Mesendoderm (in vitro differentiated cells): ENCODE measurements at regions not wholly inside any gene's neighbourhood (a gene's known extent, or its start where the extent isn't known, plus 50 kb on each side); places are given as distances from the start of the nearest gene placed in this dataset.

Experiments used
- DNase-seq: peaks from one replicate; pipeline ENCODE4 v3.0.0; 2013
- H2AK5ac ChIP-seq: 2 replicates; pipeline ENCODE4 v1.6.1; 2013; ENCODE audit warnings: low read length, inconsistent platforms
- H2BK120ac ChIP-seq: 2 replicates; pipeline ENCODE4 v1.6.1; 2013; ENCODE audit warnings: low read depth, mild to moderate bottlenecking, low read length, moderate library complexity, mixed read lengths
- H2BK15ac ChIP-seq: replicated peaks from 2 replicates; pipeline ENCODE4 v1.6.1; 2013; ENCODE audit warnings: low read depth, mild to moderate bottlenecking, moderate library complexity
- H2BK5ac ChIP-seq: 2 replicates; pipeline ENCODE4 v1.6.1; 2013; ENCODE audit warnings: low read length, inconsistent platforms
- H3K18ac ChIP-seq: 2 replicates; pipeline ENCODE4 v1.6.1; 2013; ENCODE audit warnings: mild to moderate bottlenecking, low read length, mixed read lengths
- H3K23ac ChIP-seq: one replicate; pipeline ENCODE4 v1.6.1; 2013; ENCODE audit warnings: low read length
- H3K27ac ChIP-seq: 2 replicates; pipeline ENCODE4 v1.5.1; 2013; ENCODE audit warnings: low read depth, mild to moderate bottlenecking, inconsistent platforms, low read length, moderate library complexity
- H3K27me3 ChIP-seq: 2 replicates; pipeline ENCODE4 v1.6.1; 2013; ENCODE audit warnings: low read length, control low read depth, mild to moderate bottlenecking, inconsistent platforms; ENCODE audit not compliant: insufficient read depth, poor library complexity
- H3K36me3 ChIP-seq: 2 replicates; pipeline ENCODE4 v1.6.1; 2013; ENCODE audit warnings: low read length, inconsistent platforms; ENCODE audit not compliant: control insufficient read depth, insufficient read depth
- H3K4ac ChIP-seq: one replicate; pipeline ENCODE4 v1.6.1; 2013; ENCODE audit warnings: low read depth, mild to moderate bottlenecking, low read length, moderate library complexity
- H3K4me1 ChIP-seq: 2 replicates; pipeline ENCODE4 v1.6.1; 2013; ENCODE audit warnings: low read depth, low read length, inconsistent platforms; ENCODE audit not compliant: control insufficient read depth
- H3K4me2 ChIP-seq: 2 replicates; pipeline ENCODE4 v1.6.1; 2013; ENCODE audit warnings: low read length
- H3K4me3 ChIP-seq: 2 replicates; pipeline ENCODE4 v1.5.1; 2013; ENCODE audit warnings: mild to moderate bottlenecking, low read length
- H3K56ac ChIP-seq: one replicate; pipeline ENCODE4 v1.6.1; 2013; ENCODE audit warnings: low read length
- H3K79me1 ChIP-seq: 2 replicates; pipeline ENCODE4 v1.6.1; 2013; ENCODE audit warnings: low read length, inconsistent platforms
- H3K79me2 ChIP-seq: 2 replicates; pipeline ENCODE4 v1.6.1; 2013; ENCODE audit warnings: mild to moderate bottlenecking, low read length; ENCODE audit not compliant: control insufficient read depth, insufficient read depth
- H3K9ac ChIP-seq: 2 replicates; pipeline ENCODE4 v1.6.1; 2013; ENCODE audit warnings: low read length, inconsistent platforms
- H4K5ac ChIP-seq: one replicate; pipeline ENCODE4 v1.6.1; 2013; ENCODE audit warnings: low read length
- H4K8ac ChIP-seq: one replicate; pipeline ENCODE4 v1.6.1; 2013; ENCODE audit warnings: low read depth, mild to moderate bottlenecking, control low read depth, low read length, moderate library complexity
- WGBS: extraction: QIAGEN DNeasy Blood & Tissue Kit; methylation state at CpG from one replicate; pipeline ENCODE4 v1.1.7; 2013; ENCODE audit warnings: low lambda C conversion rate, missing lambda C conversion rate; ENCODE audit not compliant: insufficient coverage; ENCODE audit errors: extremely low coverage; 5-methylcytosine and 5-hydroxymethylcytosine counted together

DNA sequence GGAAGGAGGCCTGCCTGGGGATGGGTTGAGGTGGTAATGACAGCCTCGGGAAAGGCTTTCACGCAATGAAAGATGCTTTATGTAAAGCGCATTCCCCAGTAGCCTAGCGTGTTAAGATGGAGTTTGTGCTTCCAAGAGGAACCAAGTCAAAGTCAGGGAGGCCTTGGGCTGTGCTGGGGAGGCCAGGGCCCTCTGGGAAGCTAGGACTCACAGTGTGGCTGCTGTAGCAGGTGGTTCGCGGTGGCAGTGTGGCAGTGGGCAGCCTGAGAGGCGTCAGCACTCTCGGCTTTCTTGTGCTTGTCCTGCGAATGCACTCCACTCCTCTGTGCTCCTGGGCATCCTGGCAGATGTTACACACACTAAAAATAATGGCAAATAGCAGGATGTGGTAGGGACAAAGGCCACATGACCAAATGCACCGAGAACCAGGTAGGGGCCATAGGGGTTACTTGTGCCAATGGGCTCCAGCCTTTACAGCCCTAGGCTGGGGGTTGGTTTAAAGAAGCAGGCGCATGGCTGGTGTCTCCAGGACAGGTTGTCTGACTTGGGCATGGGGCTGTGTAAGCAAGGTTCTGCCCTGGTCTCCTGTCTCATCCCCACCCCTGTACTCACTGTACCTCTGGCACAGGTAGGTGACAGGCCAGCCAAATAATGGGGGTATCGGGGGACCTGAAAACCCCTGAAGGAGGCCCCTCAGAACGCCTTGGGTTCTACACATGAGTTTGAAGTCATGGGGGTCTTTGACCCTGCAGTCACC is 154.4 kb upstream of the TWIST2 start:
- no peaks in the 10 kb centered on the region for H3K79me1 ChIP-seq
- H3K23ac ChIP-seq, result no peak overlapping the region
- H2BK120ac ChIP-seq, result no peak overlapping the region
- H2BK15ac ChIP-seq, result no peak overlapping the region
- H3K4me3 ChIP-seq, result no peak overlapping the region
- no peaks in the 10 kb centered on the region for H3K4me1 ChIP-seq
- no peak overlapping the region for H3K27ac ChIP-seq
- no peak for DNase-seq
- H4K5ac ChIP-seq, result no peak overlapping the region
- H2AK5ac ChIP-seq, result no peak overlapping the region
- no peaks in the 10 kb centered on the region for H3K36me3 ChIP-seq
- no peak overlapping the region for H2BK5ac ChIP-seq
- no peaks in the 10 kb centered on the region for H3K79me2 ChIP-seq
- H3K4me2 ChIP-seq, result no peak overlapping the region
- no peaks in the 10 kb centered on the region for H3K27me3 ChIP-seq
- H3K4ac ChIP-seq, result no peak overlapping the region
- no peak overlapping the region for H3K9ac ChIP-seq
- no peak overlapping the region for H3K18ac ChIP-seq
- no CpG with 5 or more reads among the region's 13 CpGs for WGBS
- no peak overlapping the region for H4K8ac ChIP-seq
- no peak overlapping the region for H3K56ac ChIP-seq

DNA sequence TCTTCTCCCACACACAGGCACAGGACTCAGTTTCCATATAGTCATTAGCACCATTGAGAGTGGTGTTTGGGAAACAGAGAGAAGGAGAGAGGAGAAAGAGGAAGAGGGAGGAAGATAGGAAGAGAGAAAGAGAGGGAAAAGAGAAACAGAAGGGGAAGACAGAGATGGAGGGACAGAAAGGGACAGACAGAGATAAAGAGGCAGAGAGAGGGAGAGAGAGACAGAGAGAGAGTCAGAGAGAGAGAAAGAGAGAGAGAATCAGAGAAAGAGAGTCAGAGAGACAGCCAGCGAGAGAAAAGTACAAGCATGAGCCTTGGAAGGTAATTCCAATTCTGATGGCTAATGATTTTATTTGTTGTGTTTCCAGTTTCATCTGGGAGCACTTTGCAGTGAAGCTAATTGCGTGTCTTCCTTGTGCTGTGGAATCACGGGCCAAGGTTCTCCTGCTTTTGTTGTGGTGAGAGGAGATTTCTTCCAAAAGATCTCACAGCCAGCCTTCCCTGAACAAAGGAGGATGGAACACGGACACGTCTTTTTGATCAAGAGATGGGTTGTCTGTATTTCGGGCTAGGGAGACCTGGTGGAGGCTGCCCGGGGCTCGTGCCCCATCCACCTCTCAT is 153.6 kb upstream of the TWIST2 start:
- Histone ChIP-seq H3K23ac (no peak overlapping the region), H3K36me3 (no peaks in the 10 kb centered on the region), H3K4me2 (no peak overlapping the region), H3K27ac (no peak overlapping the region), H3K27me3 (no peaks in the 10 kb centered on the region), H4K5ac (no peak overlapping the region), H3K79me1 (no peaks in the 10 kb centered on the region), H2BK15ac (no peak overlapping the region), H3K79me2 (no peaks in the 10 kb centered on the region), H4K8ac (no peak overlapping the region), H2BK120ac (no peak overlapping the region), H3K4me1 (no peaks in the 10 kb centered on the region), H3K56ac (no peak overlapping the region), H2AK5ac (no peak overlapping the region), H3K4ac (no peak overlapping the region), H2BK5ac (no peak overlapping the region), H3K9ac (no peak overlapping the region), H3K4me3 (no peak overlapping the region), H3K18ac (no peak overlapping the region)
- WGBS, result no CpG with 5 or more reads among the region's 8 CpGs
- no peak for DNase-seq

DNA sequence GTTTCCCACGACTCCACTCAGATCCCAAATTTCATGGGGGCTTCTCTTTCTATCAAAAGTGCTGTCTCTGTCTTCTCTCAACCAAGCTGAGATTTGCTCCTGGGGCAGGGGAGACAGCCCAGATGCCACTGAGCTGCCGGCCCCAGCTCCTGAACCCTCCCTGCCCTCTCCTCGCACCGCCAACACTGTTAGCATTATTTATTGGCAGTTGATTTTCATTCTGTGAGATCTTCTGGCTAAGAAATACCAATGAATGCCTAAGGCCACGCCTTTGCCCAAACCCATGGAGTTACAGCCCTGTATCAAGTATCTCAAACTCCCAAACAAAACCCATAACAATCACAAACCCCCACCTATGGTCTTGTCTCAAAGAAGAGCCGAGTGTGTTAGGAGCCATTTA is 153.0 kb upstream of the TWIST2 start:
- no peak overlapping the region for H3K23ac ChIP-seq
- H3K36me3 ChIP-seq, result no peaks in the 10 kb centered on the region
- H3K4me3 ChIP-seq, result no peak overlapping the region
- H2BK15ac ChIP-seq, result no peak overlapping the region
- H3K4ac ChIP-seq, result no peak overlapping the region
- no peaks in the 10 kb centered on the region for H3K4me1 ChIP-seq
- no peak for DNase-seq
- no peak overlapping the region for H3K27ac ChIP-seq
- no peak overlapping the region for H3K56ac ChIP-seq
- H3K9ac ChIP-seq, result no peak overlapping the region
- H4K5ac ChIP-seq, result no peak overlapping the region
- WGBS, result no CpG with 5 or more reads among the region's 6 CpGs
- H2BK120ac ChIP-seq, result no peak overlapping the region
- no peaks in the 10 kb centered on the region for H3K79me2 ChIP-seq
- H3K27me3 ChIP-seq, result no peaks in the 10 kb centered on the region
- H2BK5ac ChIP-seq, result no peak overlapping the region
- H2AK5ac ChIP-seq, result no peak overlapping the region
- no peak overlapping the region for H3K18ac ChIP-seq
- no peak overlapping the region for H4K8ac ChIP-seq
- no peak overlapping the region for H3K4me2 ChIP-seq
- no peaks in the 10 kb centered on the region for H3K79me1 ChIP-seq

DNA sequence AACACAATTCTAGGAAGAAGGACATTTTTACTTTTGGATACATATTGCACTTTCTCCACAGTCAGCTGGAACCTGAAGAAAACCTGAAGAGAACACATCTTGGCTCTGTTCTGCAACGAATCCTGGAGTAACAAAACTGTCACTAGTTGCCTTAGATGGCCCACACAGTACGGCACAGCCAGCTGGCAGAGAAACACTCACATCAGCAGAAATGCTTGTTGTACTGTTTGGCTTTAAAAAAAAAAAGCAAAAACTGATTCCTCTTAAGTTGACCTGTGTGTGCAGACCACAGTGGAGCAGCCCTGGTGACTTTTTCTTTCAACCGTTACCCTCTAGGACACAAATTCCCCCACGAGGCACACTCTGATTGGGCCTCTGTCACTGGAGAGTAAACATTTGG is 152.3 kb upstream of the TWIST2 start:
- no peaks in the 10 kb centered on the region for H3K27me3 ChIP-seq
- no CpG with 5 or more reads among the region's 4 CpGs for WGBS
- H4K5ac ChIP-seq, result no peak overlapping the region
- H3K36me3 ChIP-seq, result no peaks in the 10 kb centered on the region
- H3K23ac ChIP-seq, result no peak overlapping the region
- no peaks in the 10 kb centered on the region for H3K79me2 ChIP-seq
- H3K4me2 ChIP-seq, result no peak overlapping the region
- H3K4me1 ChIP-seq, result no peaks in the 10 kb centered on the region
- no peak overlapping the region for H3K4me3 ChIP-seq
- H2BK15ac ChIP-seq, result no peak overlapping the region
- no peak overlapping the region for H2AK5ac ChIP-seq
- no peak for DNase-seq
- H2BK120ac ChIP-seq, result no peak overlapping the region
- H3K9ac ChIP-seq, result no peak overlapping the region
- no peak overlapping the region for H3K18ac ChIP-seq
- no peaks in the 10 kb centered on the region for H3K79me1 ChIP-seq
- no peak overlapping the region for H3K56ac ChIP-seq
- no peak overlapping the region for H4K8ac ChIP-seq
- H2BK5ac ChIP-seq, result no peak overlapping the region
- H3K27ac ChIP-seq, result no peak overlapping the region
- H3K4ac ChIP-seq, result no peak overlapping the region

DNA sequence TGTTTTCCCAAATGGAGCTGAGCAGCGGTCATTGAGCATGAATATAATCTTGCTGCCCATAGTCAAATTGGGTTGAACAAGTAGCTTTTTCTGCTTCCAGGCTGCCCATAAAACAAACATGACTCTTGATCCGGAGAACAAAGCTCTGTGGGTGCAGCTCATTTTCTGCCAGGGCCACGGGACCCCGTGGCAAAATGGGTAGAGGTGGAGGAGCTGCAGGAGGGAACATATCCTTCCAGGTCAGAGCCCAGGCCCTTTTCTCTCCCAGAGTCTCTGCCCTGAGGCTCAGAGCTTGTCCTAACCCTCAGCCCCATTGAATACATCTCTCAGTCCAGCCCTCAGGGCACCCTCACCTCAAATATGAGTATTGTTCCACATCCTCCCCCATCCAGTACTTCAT is 151.6 kb upstream of the TWIST2 start:
- Histone ChIP-seq H3K4me3 (no peak overlapping the region), H3K18ac (no peak overlapping the region), H2BK120ac (no peak overlapping the region), H4K8ac (no peak overlapping the region), H3K23ac (no peak overlapping the region), H4K5ac (no peak overlapping the region), H2AK5ac (no peak overlapping the region), H3K56ac (no peak overlapping the region), H3K79me2 (no peaks in the 10 kb centered on the region), H3K4me1 (no peaks in the 10 kb centered on the region), H3K9ac (no peak overlapping the region), H2BK15ac (no peak overlapping the region), H3K4ac (no peak overlapping the region), H3K36me3 (no peaks in the 10 kb centered on the region), H3K27ac (no peak overlapping the region), H3K79me1 (no peaks in the 10 kb centered on the region), H2BK5ac (no peak overlapping the region), H3K4me2 (no peak overlapping the region), H3K27me3 (no peaks in the 10 kb centered on the region)
- DNase-seq, result no peak
- WGBS, result no CpG with 5 or more reads among the region's 4 CpGs

DNA sequence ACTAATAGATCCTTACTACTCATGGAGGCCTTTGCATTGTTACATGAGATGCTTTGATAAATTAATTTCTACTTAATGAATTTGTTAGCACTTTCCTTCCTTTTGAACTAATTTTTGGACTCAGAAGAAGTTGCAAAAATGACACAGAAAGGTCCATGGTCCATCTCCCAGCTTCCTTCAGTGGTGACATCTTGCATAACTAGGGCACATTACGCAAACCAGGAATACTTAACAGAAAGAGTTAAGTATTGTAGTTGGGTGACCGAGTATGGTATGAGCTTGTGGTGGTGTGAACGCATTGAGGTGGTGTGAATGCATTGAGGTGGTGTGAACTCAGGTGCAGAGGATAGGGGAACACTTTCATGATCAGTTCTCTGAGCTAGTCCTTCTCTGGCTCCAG is 151.1 kb upstream of the TWIST2 start:
- Histone ChIP-seq H3K4me2 (no peak overlapping the region), H4K5ac (no peak overlapping the region), H3K23ac (no peak overlapping the region), H3K36me3 (no peaks in the 10 kb centered on the region), H3K56ac (no peak overlapping the region), H2BK5ac (no peak overlapping the region), H3K79me2 (no peaks in the 10 kb centered on the region), H2BK120ac (no peak overlapping the region), H3K79me1 (no peaks in the 10 kb centered on the region), H3K27me3 (no peaks in the 10 kb centered on the region), H2AK5ac (no peak overlapping the region), H3K9ac (no peak overlapping the region), H3K18ac (no peak overlapping the region), H3K27ac (no peak overlapping the region), H3K4ac (no peak overlapping the region), H4K8ac (no peak overlapping the region), H3K4me1 (no peaks in the 10 kb centered on the region), H3K4me3 (no peak overlapping the region), H2BK15ac (no peak overlapping the region)
- WGBS, result no CpG with 5 or more reads among the region's 3 CpGs
- DNase-seq, result no peak
